Ovary (tissue), 7 donors: ENCODE measurements at regions not wholly inside any gene's neighbourhood (a gene's known extent, or its start where the extent isn't known, plus 50 kb on each side); places are given as distances from the start of the nearest gene placed in this dataset.

Source experiments
- DNase-seq, 5 donors: peaks; one replicate each; pipeline ENCODE4 v3.0.0-alpha.2; 2019 to 2020
- H3K27ac ChIP-seq, 2 donors: fragments of 200-600 bp; one replicate each; pipeline versions ENCODE4 v1.5.1 to v1.8.0; 2019 to 2022
- H3K27me3 ChIP-seq: fragments of 200-600 bp; one replicate; pipeline ENCODE4 v1.8.0; 2022
- H3K36me3 ChIP-seq: fragments of 200-600 bp; sonication (generic); one replicate; pipeline ENCODE4 v1.5.1; 2019
- H3K4me1 ChIP-seq: one replicate; pipeline ENCODE4 v1.8.1; 2013; ENCODE audit warnings: mild to moderate bottlenecking, moderate library complexity; ENCODE audit not compliant: insufficient read depth
- H3K4me3 ChIP-seq: fragments of 200-600 bp; sonication (generic); one replicate; pipeline ENCODE4 v1.5.1; 2017
- H3K9me3 ChIP-seq, 2 donors: fragments of 200-600 bp in 1 of 2; sonication (generic) in 1 of 2; one replicate each; pipeline versions ENCODE4 v1.5.1 to v1.8.1; 2013 to 2019; ENCODE audit warnings: mild to moderate bottlenecking in 1 of 2, moderate library complexity in 1 of 2
- CTCF ChIP-seq, 3 donors: fragments of 450-650 bp in 2 of 3; fragments of 200-600 bp in 1 of 3; IDR thresholded peaks; one replicate each; pipeline versions ENCODE4 v1.5.1 to v1.8.0; 2016 to 2022; ENCODE audit warnings: antibody characterized with exemption in 3 of 3, mild to moderate bottlenecking in 1 of 3
- EP300 ChIP-seq: sonication (generic); formaldehyde crosslinking; IDR thresholded peaks from one replicate; pipeline ENCODE4 v1.6.1; 2017; ENCODE audit warnings: antibody characterized with exemption
- POLR2A ChIP-seq: fragments of 450-650 bp; IDR thresholded peaks from one replicate; pipeline ENCODE4 v1.6.1; 2017; ENCODE audit warnings: antibody characterized with exemption, mild to moderate bottlenecking, moderate library complexity
- WGBS, 3 donors: extraction: QIAGEN DNeasy Blood & Tissue Kit in 1 of 3; methylation state at CpG; one replicate each; pipeline versions ENCODE4 v1.1.5 to v1.1.7; 2013 to 2017; 5-methylcytosine and 5-hydroxymethylcytosine counted together
- intact Hi-C, 4 donors: fragments of 100-400 bp; cut with DNase I; formaldehyde crosslinking; loops; one replicate each; pipeline versions ENCODE4 v1.11.0 to v1.15.1; 2022 to 2023
- donor health status: DM: no; HTN: no; CAD: no; lungs with moderate emphysema.
- donor health status: DM: no; HTN: no; CAD: no.
- donor health status: Bipolar disorder and iron deficiency.
- donor health status: DM: no; HTN: no; CAD: no.
- donor health status: DM: yes; HTN: yes; CAD: no.

GRCh38 chr10:106498675-106499074 lies 665.8 kb downstream of the SORCS1 start:
- H3K27ac ChIP-seq: no peak overlapping the region

GRCh38 chr10:106495931-106496330 lies 668.6 kb downstream of the SORCS1 start:
- H3K9me3 ChIP-seq: no peaks in the 10 kb centered on the region
- no peak for TF ChIP-seq CTCF (IDR thresholded peaks at IDR 0.05)
- TF ChIP-seq EP300: no peak
- TF ChIP-seq POLR2A: no peak
- H3K36me3 ChIP-seq: no peaks in the 10 kb centered on the region
- H3K27ac ChIP-seq: no peak overlapping the region
- no peaks in the 10 kb centered on the region for H3K4me1 ChIP-seq
- DNase-seq: no peak
- 77 to 80% (median 80%) methylated on average over 3 of the region's 3 CpGs for WGBS, 3 donors
- intact Hi-C loops: no loop called here
- H3K27me3 ChIP-seq: no peaks in the 10 kb centered on the region
- no peak overlapping the region for H3K4me3 ChIP-seq

More at GRCh38 chr10:106498675-106499074, 665.8 kb downstream of the SORCS1 start:
- intact Hi-C loops: no loop called here
- no peak for TF ChIP-seq POLR2A
- TF ChIP-seq CTCF (IDR thresholded peaks at IDR 0.05): no peak
- no peak for TF ChIP-seq EP300
- Histone ChIP-seq H3K27me3 (no peaks in the 10 kb centered on the region), H3K9me3 (no peaks in the 10 kb centered on the region), H3K4me3 (no peak overlapping the region), H3K36me3 (no peaks in the 10 kb centered on the region), H3K4me1 (no peaks in the 10 kb centered on the region)
- WGBS, 3 donors: 75 to 76% (median 76%) methylated on average over 4 of the region's 4 CpGs
- no peak for DNase-seq

GRCh38 chr10:106493751-106494150 lies 670.8 kb downstream of the SORCS1 start:
- no peaks in the 10 kb centered on the region for H3K36me3 ChIP-seq
- no peak for DNase-seq
- intact Hi-C loops: no loop called here
- WGBS, 3 donors: 84 to 90% (median 86%) methylated on average over 1 of the region's 1 CpG
- H3K9me3 ChIP-seq: no peaks in the 10 kb centered on the region
- no peak overlapping the region for H3K27ac ChIP-seq
- no peaks in the 10 kb centered on the region for H3K4me1 ChIP-seq
- TF ChIP-seq EP300 (no peak), CTCF (IDR thresholded peaks at IDR 0.05) (no peak), POLR2A (no peak)
- H3K4me3 ChIP-seq: no peak overlapping the region
- H3K27me3 ChIP-seq: no peaks in the 10 kb centered on the region

- Histone ChIP-seq H3K36me3 (no peaks in the 10 kb centered on the region), H3K9me3 (no peaks in the 10 kb centered on the region), H3K4me3 (no peak overlapping the region), H3K4me1 (no peaks in the 10 kb centered on the region), H3K27ac (no peak overlapping the region), H3K27me3 (no peaks in the 10 kb centered on the region)
- DNase-seq: no peak
- intact Hi-C loops: no loop called here
- 87 to 89% (median 87%) methylated on average over 3 of the region's 3 CpGs for WGBS, 3 donors
- TF ChIP-seq POLR2A (no peak), EP300 (no peak), CTCF (IDR thresholded peaks at IDR 0.05) (no peak)
Measured at GRCh38 chr10:106493226-106493625, 671.3 kb downstream of the SORCS1 start.

GRCh38 chr10:106487726-106488125 lies 676.8 kb downstream of the SORCS1 start:
- H3K27me3 ChIP-seq: no peaks in the 10 kb centered on the region
- WGBS, 3 donors: 15 to 27% (median 15%) methylated on average over 1 of the region's 1 CpG
- DNase-seq: no peak
- intact Hi-C loops: no loop called here
- H3K4me1 ChIP-seq: no peaks in the 10 kb centered on the region
- H3K4me3 ChIP-seq: no peak overlapping the region
- no peak for TF ChIP-seq POLR2A
- H3K27ac ChIP-seq: no peak overlapping the region
- no peaks in the 10 kb centered on the region for H3K9me3 ChIP-seq
- H3K36me3 ChIP-seq: no peaks in the 10 kb centered on the region
